H1 (cell line): ENCODE measurements at regions not wholly inside any gene's neighbourhood (a gene's known extent, or its start where the extent isn't known, plus 50 kb on each side); places are given as distances from the start of the nearest gene placed in this dataset.

Experiments
- CTBP2 ChIP-seq: IDR thresholded peaks from 2 replicates; pipeline ENCODE4 v1.7.0; 2011; ENCODE audit warnings: borderline replicate concordance, mild to moderate bottlenecking, moderate library complexity, mixed read lengths, low read length; ENCODE audit not compliant: insufficient read depth, insufficient read length
- EGR1 ChIP-seq: IDR thresholded peaks from 2 replicates; pipeline ENCODE4 v1.6.1; 2011; ENCODE audit warnings: low read depth, low read length, borderline replicate concordance
- EP300 ChIP-seq, 2 experiments: IDR thresholded peaks; 1 replicate in 1 of 2; 2 replicates in 1 of 2; pipeline ENCODE4 v1.6.1; 2011 to 2012; ENCODE audit warnings: low read depth in 2 of 2, low read length in 2 of 2, mild to moderate bottlenecking in 2 of 2, borderline replicate concordance in 1 of 2, inconsistent platforms in 1 of 2, moderate library complexity in 1 of 2
- HDAC6 ChIP-seq: IDR thresholded peaks from one replicate; pipeline ENCODE4 v1.7.1; 2012; ENCODE audit warnings: low read depth, mild to moderate bottlenecking, inconsistent platforms, low read length, moderate library complexity
- KDM1A ChIP-seq: fragments of 200-600, 300-600 bp; sonication (generic); IDR thresholded peaks from 2 replicates; pipeline ENCODE4 v1.7.1; 2016; ENCODE audit warnings: mild to moderate bottlenecking, low read length, borderline replicate concordance
- POLR2A ChIP-seq, 2 experiments: IDR thresholded peaks; 1 replicate in 1 of 2; 2 replicates in 1 of 2; pipeline ENCODE4 v1.6.1; 2011; ENCODE audit warnings: low read depth in 2 of 2, low read length in 2 of 2, mild to moderate bottlenecking in 2 of 2; ENCODE audit errors: control extremely low read depth in 1 of 2
- POLR2AphosphoS5 ChIP-seq: IDR thresholded peaks from 2 replicates; pipeline ENCODE4 v1.6.1; 2011; ENCODE audit warnings: low read depth, low read length
- SIX5 ChIP-seq: IDR thresholded peaks from 2 replicates; pipeline ENCODE4 v1.6.1; 2011; ENCODE audit warnings: mild to moderate bottlenecking, low read depth, low read length
- SP1 ChIP-seq: IDR thresholded peaks from 2 replicates; pipeline ENCODE4 v1.6.1; 2011; ENCODE audit warnings: low read depth, low read length
- SP4 ChIP-seq: IDR thresholded peaks from 2 replicates; pipeline ENCODE4 v1.6.1; 2012; ENCODE audit warnings: low read length, inconsistent platforms
- SRF ChIP-seq: IDR thresholded peaks from 2 replicates; pipeline ENCODE4 v1.6.1; 2011; ENCODE audit warnings: mild to moderate bottlenecking, low read depth, low read length, moderate library complexity
- TF ChIP-seq, protein P1 (sequence below): IDR thresholded peaks from 2 replicates; pipeline ENCODE4 v1.6.1; 2011; ENCODE audit warnings: low read length, improper control_type of control experiment
- TF ChIP-seq, protein P2 (sequence below): IDR thresholded peaks from 2 replicates; pipeline ENCODE4 v1.6.1; 2011; ENCODE audit warnings: low read depth, mild to moderate bottlenecking, low read length; ENCODE audit not compliant: insufficient read depth
- TF ChIP-seq, protein P3 (sequence below), 3 experiments: IDR thresholded peaks; 1 replicate in 2 of 3; 2 replicates in 1 of 3; pipeline versions ENCODE4 v1.5.1 to v1.6.1; 2011; ENCODE audit warnings: low read length in 3 of 3, mild to moderate bottlenecking in 3 of 3, inconsistent platforms in 2 of 3, low read depth in 1 of 3, moderate library complexity in 1 of 3; ENCODE audit not compliant: insufficient read depth in 1 of 3; ENCODE audit errors: control extremely low read depth in 1 of 3

DNA sequence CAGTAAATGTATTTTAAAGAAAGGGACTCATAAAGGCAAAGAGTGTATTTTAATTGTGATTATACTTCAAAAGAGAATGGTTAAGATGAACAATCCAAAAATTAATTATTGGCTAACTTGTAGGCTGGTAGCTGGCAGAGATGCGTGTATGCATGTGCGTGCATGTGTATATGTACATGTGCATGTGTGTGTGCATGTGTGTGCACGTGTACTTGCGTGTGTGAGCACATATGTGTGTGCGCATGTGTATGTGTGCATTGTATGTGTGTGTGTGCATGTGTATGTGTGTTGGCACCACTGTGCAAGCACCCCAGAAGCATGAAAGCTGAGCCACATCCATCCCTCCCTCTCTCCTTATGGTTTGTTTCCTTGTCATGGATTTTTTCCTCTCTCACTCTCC lies 83.0 kb upstream of the SLC1A3 start:
- TF ChIP-seq, protein P1, sequence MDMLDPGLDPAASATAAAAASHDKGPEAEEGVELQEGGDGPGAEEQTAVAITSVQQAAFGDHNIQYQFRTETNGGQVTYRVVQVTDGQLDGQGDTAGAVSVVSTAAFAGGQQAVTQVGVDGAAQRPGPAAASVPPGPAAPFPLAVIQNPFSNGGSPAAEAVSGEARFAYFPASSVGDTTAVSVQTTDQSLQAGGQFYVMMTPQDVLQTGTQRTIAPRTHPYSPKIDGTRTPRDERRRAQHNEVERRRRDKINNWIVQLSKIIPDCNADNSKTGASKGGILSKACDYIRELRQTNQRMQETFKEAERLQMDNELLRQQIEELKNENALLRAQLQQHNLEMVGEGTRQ: no peak
- no peak for TF ChIP-seq SP1
- TF ChIP-seq EP300 (IDR thresholded peaks at IDR 0.05; ENCODE audit: borderline replicate concordance in 1 of 2, low read depth in 2 of 2, low read length in 2 of 2): no peak
- no peak for TF ChIP-seq POLR2A (IDR thresholded peaks at IDR 0.05; ENCODE audit: control extremely low read depth in 1 of 2, low read depth in 2 of 2, low read length in 2 of 2)
- TF ChIP-seq EGR1: no peak
- TF ChIP-seq, protein P2, sequence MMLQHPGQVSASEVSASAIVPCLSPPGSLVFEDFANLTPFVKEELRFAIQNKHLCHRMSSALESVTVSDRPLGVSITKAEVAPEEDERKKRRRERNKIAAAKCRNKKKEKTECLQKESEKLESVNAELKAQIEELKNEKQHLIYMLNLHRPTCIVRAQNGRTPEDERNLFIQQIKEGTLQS: no peak
- TF ChIP-seq SRF: no peak
- TF ChIP-seq, protein P3, sequence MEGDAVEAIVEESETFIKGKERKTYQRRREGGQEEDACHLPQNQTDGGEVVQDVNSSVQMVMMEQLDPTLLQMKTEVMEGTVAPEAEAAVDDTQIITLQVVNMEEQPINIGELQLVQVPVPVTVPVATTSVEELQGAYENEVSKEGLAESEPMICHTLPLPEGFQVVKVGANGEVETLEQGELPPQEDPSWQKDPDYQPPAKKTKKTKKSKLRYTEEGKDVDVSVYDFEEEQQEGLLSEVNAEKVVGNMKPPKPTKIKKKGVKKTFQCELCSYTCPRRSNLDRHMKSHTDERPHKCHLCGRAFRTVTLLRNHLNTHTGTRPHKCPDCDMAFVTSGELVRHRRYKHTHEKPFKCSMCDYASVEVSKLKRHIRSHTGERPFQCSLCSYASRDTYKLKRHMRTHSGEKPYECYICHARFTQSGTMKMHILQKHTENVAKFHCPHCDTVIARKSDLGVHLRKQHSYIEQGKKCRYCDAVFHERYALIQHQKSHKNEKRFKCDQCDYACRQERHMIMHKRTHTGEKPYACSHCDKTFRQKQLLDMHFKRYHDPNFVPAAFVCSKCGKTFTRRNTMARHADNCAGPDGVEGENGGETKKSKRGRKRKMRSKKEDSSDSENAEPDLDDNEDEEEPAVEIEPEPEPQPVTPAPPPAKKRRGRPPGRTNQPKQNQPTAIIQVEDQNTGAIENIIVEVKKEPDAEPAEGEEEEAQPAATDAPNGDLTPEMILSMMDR (IDR thresholded peaks at IDR 0.05; ENCODE audit: control extremely low read depth in 1 of 3, insufficient read depth in 1 of 3, low read depth in 1 of 3, low read length in 3 of 3): no peak
- no peak for TF ChIP-seq KDM1A
- no peak for TF ChIP-seq SIX5
- no peak for TF ChIP-seq POLR2AphosphoS5
- TF ChIP-seq CTBP2: no peak
- TF ChIP-seq SP4: no peak
- no peak for TF ChIP-seq HDAC6
